Esophagus squamous epithelium (tissue), 4 donors: ENCODE measurements at regions not wholly inside any gene's neighbourhood (a gene's known extent, or its start where the extent isn't known, plus 50 kb on each side); places are given as distances from the start of the nearest gene placed in this dataset.

ENCODE experiments used
- POLR2A ChIP-seq, 4 donors: fragments of 450-650 bp; IDR thresholded peaks; one replicate each; pipeline ENCODE4 v1.6.1; 2017; ENCODE audit warnings: antibody characterized with exemption in 4 of 4, mild to moderate bottlenecking in 4 of 4, moderate library complexity in 3 of 4
- TF ChIP-seq, protein P1 (sequence below), 6 experiments: fragments of 450-650 bp in 4 of 6; fragments of 200-600 bp in 2 of 6; sonication (generic) in 2 of 6; IDR thresholded peaks; one replicate each; pipeline ENCODE4 v1.5.1; 2016 to 2019; ENCODE audit warnings: antibody characterized with exemption in 6 of 6, mild to moderate bottlenecking in 4 of 6, moderate library complexity in 4 of 6

DNA sequence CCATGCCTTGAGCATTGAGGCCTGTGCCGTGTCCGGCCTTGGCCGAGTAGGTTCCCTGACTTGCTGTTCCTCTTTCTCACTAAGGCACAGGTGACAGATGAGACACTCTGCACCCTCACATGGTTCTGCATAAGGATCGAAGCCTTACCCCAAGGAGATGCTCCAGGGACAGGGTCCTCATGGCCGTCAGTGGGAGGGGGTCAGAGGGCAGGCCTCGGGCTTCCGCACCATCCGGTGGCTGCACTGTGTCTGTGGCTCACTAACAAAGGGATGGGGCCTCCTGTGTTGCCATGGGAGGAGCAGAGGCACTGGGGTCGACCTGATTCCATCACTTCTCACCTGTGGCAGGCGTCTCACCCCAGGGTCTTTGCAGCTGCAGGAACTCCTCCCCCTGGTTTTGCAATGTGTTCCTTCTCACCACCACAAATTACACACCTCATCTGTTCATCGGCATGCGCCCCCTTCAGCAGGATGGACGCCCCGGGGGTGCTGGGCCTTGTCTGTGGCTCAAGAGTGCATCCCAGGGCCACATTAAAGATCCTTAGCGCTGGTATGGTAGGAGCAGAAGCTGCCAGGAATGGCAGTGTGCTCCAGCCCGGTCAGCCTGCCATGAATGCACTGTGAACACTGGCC lies 113.3 kb upstream of the SOX1 start:
- TF ChIP-seq, protein P1, sequence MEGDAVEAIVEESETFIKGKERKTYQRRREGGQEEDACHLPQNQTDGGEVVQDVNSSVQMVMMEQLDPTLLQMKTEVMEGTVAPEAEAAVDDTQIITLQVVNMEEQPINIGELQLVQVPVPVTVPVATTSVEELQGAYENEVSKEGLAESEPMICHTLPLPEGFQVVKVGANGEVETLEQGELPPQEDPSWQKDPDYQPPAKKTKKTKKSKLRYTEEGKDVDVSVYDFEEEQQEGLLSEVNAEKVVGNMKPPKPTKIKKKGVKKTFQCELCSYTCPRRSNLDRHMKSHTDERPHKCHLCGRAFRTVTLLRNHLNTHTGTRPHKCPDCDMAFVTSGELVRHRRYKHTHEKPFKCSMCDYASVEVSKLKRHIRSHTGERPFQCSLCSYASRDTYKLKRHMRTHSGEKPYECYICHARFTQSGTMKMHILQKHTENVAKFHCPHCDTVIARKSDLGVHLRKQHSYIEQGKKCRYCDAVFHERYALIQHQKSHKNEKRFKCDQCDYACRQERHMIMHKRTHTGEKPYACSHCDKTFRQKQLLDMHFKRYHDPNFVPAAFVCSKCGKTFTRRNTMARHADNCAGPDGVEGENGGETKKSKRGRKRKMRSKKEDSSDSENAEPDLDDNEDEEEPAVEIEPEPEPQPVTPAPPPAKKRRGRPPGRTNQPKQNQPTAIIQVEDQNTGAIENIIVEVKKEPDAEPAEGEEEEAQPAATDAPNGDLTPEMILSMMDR (IDR thresholded peaks at IDR 0.05): no peak
- no peak for TF ChIP-seq POLR2A (IDR thresholded peaks at IDR 0.05)
